Stimulated activated CD4-positive, alpha-beta T cell treated with anti-CD3 and anti-CD28 coated beads, Interleukin-4, amount 100 ng/mL, for 4 hours (primary cell): ENCODE measurements at regions not wholly inside any gene's neighbourhood (a gene's known extent, or its start where the extent isn't known, plus 50 kb on each side); places are given as distances from the start of the nearest gene placed in this dataset.

Experiments
- DNase-seq, 2 experiments: peaks; one replicate each; pipeline ENCODE4 v3.0.0-alpha.2; 2020

- no peak for DNase-seq
These were observed 1246.6 kb upstream of the LRRTM1 start for GRCh38 chr2:81551040-81551634.

- no peak for DNase-seq
These were observed 1245.7 kb upstream of the LRRTM1 start for GRCh38 chr2:81550277-81550676.

- DNase-seq, result no peak
These were observed 1245.1 kb upstream of the LRRTM1 start for GRCh38 chr2:81549646-81550045.

GRCh38 chr2:81545626-81546025 lies 1241.1 kb upstream of the LRRTM1 start:
- no peak for DNase-seq

GRCh38 chr2:81542119-81542518 lies 1237.6 kb upstream of the LRRTM1 start:
- DNase-seq, result no peak

- no peak for DNase-seq
These were observed 1225.4 kb upstream of the LRRTM1 start for GRCh38 chr2:81529944-81530343.

GRCh38 chr2:81528852-81529480 lies 1224.4 kb upstream of the LRRTM1 start:
- no peak for DNase-seq

- DNase-seq, result no peak
These were observed 1218.8 kb upstream of the LRRTM1 start for GRCh38 chr2:81523344-81523743.

GRCh38 chr2:81513328-81513727 lies 1208.8 kb upstream of the LRRTM1 start:
- DNase-seq, result no peak

- no peak for DNase-seq
These were observed 1201.0 kb upstream of the LRRTM1 start for GRCh38 chr2:81505586-81505985.

- DNase-seq, result no peak
These were observed 1191.0 kb upstream of the LRRTM1 start for GRCh38 chr2:81495556-81495955.

- no peak for DNase-seq
These were observed 1178.7 kb upstream of the LRRTM1 start for GRCh38 chr2:81483254-81483653.

- DNase-seq, result no peak
These were observed 1177.4 kb upstream of the LRRTM1 start for GRCh38 chr2:81481994-81482368.

- no peak for DNase-seq
These were observed 1176.9 kb upstream of the LRRTM1 start for GRCh38 chr2:81481242-81481993.

- DNase-seq, result no peak
These were observed 1162.5 kb upstream of the LRRTM1 start for GRCh38 chr2:81467096-81467495.

GRCh38 chr2:81462420-81462819 lies 1157.9 kb upstream of the LRRTM1 start:
- no peak for DNase-seq

- DNase-seq, result no peak
These were observed 1140.6 kb upstream of the LRRTM1 start for GRCh38 chr2:81445176-81445575.

- no peak for DNase-seq
These were observed 1133.0 kb upstream of the LRRTM1 start for GRCh38 chr2:81437456-81438000.

- no peak for DNase-seq
These were observed 1131.7 kb upstream of the LRRTM1 start for GRCh38 chr2:81436256-81436655.

GRCh38 chr2:81412681-81413080 lies 1108.1 kb upstream of the LRRTM1 start:
- no peak for DNase-seq

- DNase-seq, result no peak
These were observed 1099.0 kb upstream of the LRRTM1 start for GRCh38 chr2:81403508-81403907.

- DNase-seq, result no peak
These were observed 1092.0 kb upstream of the LRRTM1 start for GRCh38 chr2:81396417-81397019.

GRCh38 chr2:81395746-81396145 lies 1091.2 kb upstream of the LRRTM1 start:
- DNase-seq, result no peak

GRCh38 chr2:81389203-81389602 lies 1084.7 kb upstream of the LRRTM1 start:
- no peak for DNase-seq
